ENCODE measurements at regions not wholly inside any gene's neighbourhood (a gene's known extent, or its start where the extent isn't known, plus 50 kb on each side); places are given as distances from the start of the nearest gene placed in this dataset.

- TF ChIP-seq CTCF (IDR thresholded peaks at IDR 0.05): no peak
- TF ChIP-seq POLR2A (IDR thresholded peaks at IDR 0.05): no peak
Measured at GRCh38 chr9:107548298-107549142, 59.0 kb upstream of the KLF4 start.
